Spleen (tissue), 11 donors: ENCODE measurements at regions not wholly inside any gene's neighbourhood (a gene's known extent, or its start where the extent isn't known, plus 50 kb on each side); places are given as distances from the start of the nearest gene placed in this dataset.

ENCODE experiments used
- DNase-seq: peaks from one replicate; pipeline ENCODE4 v3.0.0-alpha.2; 2020
- H3K27ac ChIP-seq, 8 donors: fragments of 200-600 bp; sonication (generic) in 7 of 8; 1 replicate in 4 of 8; 2 replicates in 4 of 8; pipeline versions ENCODE4 v1.5.0 to v1.8.0; 2016 to 2021; ENCODE audit warnings: inconsistent platforms in 4 of 8, mild to moderate bottlenecking in 4 of 8, moderate library complexity in 1 of 8
- H3K27me3 ChIP-seq, 7 donors: fragments of 200-600 bp; sonication (generic) in 6 of 7; replicated peaks in 1 of 7; 1 replicate in 4 of 7; 2 replicates in 3 of 7; pipeline versions ENCODE4 v1.5.0 to v1.8.0; 2016 to 2021; ENCODE audit warnings: inconsistent platforms in 3 of 7, mild to moderate bottlenecking in 1 of 7
- H3K36me3 ChIP-seq, 6 donors: fragments of 200-600 bp; sonication (generic) in 5 of 6; 1 replicate in 4 of 6; 2 replicates in 2 of 6; pipeline versions ENCODE4 v1.5.0 to v1.8.0; 2016 to 2021; ENCODE audit warnings: inconsistent platforms in 2 of 6
- H3K4me1 ChIP-seq, 6 donors: fragments of 200-600 bp; sonication (generic) in 5 of 6; 1 replicate in 3 of 6; 2 replicates in 3 of 6; pipeline versions ENCODE4 v1.5.0 to v1.8.0; 2016 to 2021; ENCODE audit warnings: inconsistent platforms in 3 of 6
- H3K4me3 ChIP-seq, 8 donors: fragments of 200-600 bp; sonication (generic) in 7 of 8; 1 replicate in 4 of 8; 2 replicates in 4 of 8; pipeline versions ENCODE4 v1.5.0 to v1.8.0; 2016 to 2021; ENCODE audit warnings: inconsistent platforms in 4 of 8, mild to moderate bottlenecking in 4 of 8, moderate library complexity in 2 of 8
- H3K9me3 ChIP-seq, 8 donors: fragments of 200-600 bp; sonication (generic) in 7 of 8; 1 replicate in 4 of 8; 2 replicates in 4 of 8; pipeline versions ENCODE4 v1.5.0 to v1.8.0; 2016 to 2021; ENCODE audit warnings: inconsistent platforms in 4 of 8
- CTCF ChIP-seq, 11 experiments: fragments of 200-600 bp in 7 of 11; fragments of 450-650 bp in 4 of 11; sonication (generic) in 4 of 11; IDR thresholded peaks in 8 of 11; conservative IDR thresholded peaks in 3 of 11; 1 replicate in 7 of 11; 2 replicates in 4 of 11; pipeline versions ENCODE4 v1.4.0 to v1.8.0; 2016 to 2021; ENCODE audit warnings: antibody characterized with exemption in 11 of 11, inconsistent platforms in 4 of 11, mild to moderate bottlenecking in 1 of 11
- POLR2A ChIP-seq, 3 donors: fragments of 450-650 bp; IDR thresholded peaks; one replicate each; pipeline ENCODE4 v1.5.1; 2017; ENCODE audit warnings: antibody characterized with exemption in 3 of 3, mild to moderate bottlenecking in 1 of 3
- POLR2AphosphoS5 ChIP-seq, 3 donors: sonication (generic); formaldehyde crosslinking; IDR thresholded peaks; one replicate each; pipeline ENCODE4 v1.5.1; 2017; ENCODE audit warnings: antibody characterized with exemption in 3 of 3
- whole genome bisulfite sequencing, 5 donors: extraction: QIAGEN DNeasy Blood & Tissue Kit in 3 of 5; methylation state at CpG; one replicate each; pipeline versions ENCODE4 v1.1.5 to v1.1.7; 2013 to 2018; 5-methylcytosine and 5-hydroxymethylcytosine counted together
- intact Hi-C: fragments of 100-400 bp; cut with DNase I; formaldehyde crosslinking; loops from one replicate; pipeline ENCODE4 v1.15.0; 2023; ENCODE audit warnings: low total_unique reads
- donor health status: healthy with polysubstance abuse.
- donor health status: DM: no; HTN: no; CAD: no; lungs with moderate emphysema.
- donor health status: DM: no; HTN: no; CAD: no.
- donor health status: Bipolar disorder and iron deficiency.
- donor health status: healthy.
- donor health status: DM: no; HTN: no; CAD: no.
- donor health status: DM: yes; HTN: yes; CAD: no.

GRCh38 chr5:44875661-44876605, 67.2 kb downstream of the MRPS30 start:
- Histone ChIP-seq H3K27ac (no peak overlapping the region), H3K4me3 (no peak overlapping the region), H3K9me3 (no peaks in the 10 kb centered on the region), H3K36me3 (no peaks in the 10 kb centered on the region), H3K27me3 (no peaks in the 10 kb centered on the region), H3K4me1 (no peaks in the 10 kb centered on the region)
- 61 to 70% (median 68%) methylated on average over 7 of the region's 7 CpGs for WGBS, 5 donors
- TF ChIP-seq POLR2A (IDR thresholded peaks at IDR 0.05) (no peak), CTCF (IDR thresholded peaks at IDR 0.05 in 8 of 11, conservative IDR thresholded peaks at IDR 0.05 in 3 of 11) (no peak), POLR2AphosphoS5 (IDR thresholded peaks at IDR 0.05) (no peak)
- intact Hi-C loops = no loop called here
- no peak for DNase-seq

GRCh38 chr5:44881266-44881665, 72.5 kb downstream of the MRPS30 start:
- no peaks in the 10 kb centered on the region for H3K36me3 ChIP-seq
- WGBS, 5 donors = 69 to 77% (median 75%) methylated on average over 5 of the region's 5 CpGs
- H3K9me3 ChIP-seq = peaks cover 0 to 13% (median 5%) of the 10 kb centered on the region in 8 donors
- no peaks in the 10 kb centered on the region for H3K27me3 ChIP-seq
- intact Hi-C loops = no loop called here
- H3K4me1 ChIP-seq = no peaks in the 10 kb centered on the region
- TF ChIP-seq POLR2AphosphoS5 (IDR thresholded peaks at IDR 0.05) (no peak), POLR2A (IDR thresholded peaks at IDR 0.05) (no peak), CTCF (IDR thresholded peaks at IDR 0.05 in 8 of 11, conservative IDR thresholded peaks at IDR 0.05 in 3 of 11) (no peak)
- H3K27ac ChIP-seq = no peak overlapping the region
- H3K4me3 ChIP-seq = no peak overlapping the region
- DNase-seq = no peak

GRCh38 chr5:44884036-44884435, 75.3 kb downstream of the MRPS30 start:
- Histone ChIP-seq H3K4me1 (no peaks in the 10 kb centered on the region), H3K27ac (no peak overlapping the region), H3K27me3 (no peaks in the 10 kb centered on the region), H3K4me3 (no peak overlapping the region), H3K9me3 (peaks cover 0 to 13% (median 5%) of the 10 kb centered on the region in 8 donors), H3K36me3 (no peaks in the 10 kb centered on the region)
- TF ChIP-seq POLR2A (IDR thresholded peaks at IDR 0.05) (no peak), POLR2AphosphoS5 (IDR thresholded peaks at IDR 0.05) (no peak), CTCF (IDR thresholded peaks at IDR 0.05 in 8 of 11, conservative IDR thresholded peaks at IDR 0.05 in 3 of 11) (no peak)
- 83 to 96% (median 95%) methylated on average over 1 to 26 of the region's 26 CpGs for WGBS, 5 donors
- intact Hi-C loops = no loop called here
- DNase-seq = no peak

GRCh38 chr5:44885903-44886302, 77.2 kb downstream of the MRPS30 start:
- intact Hi-C loops = no loop called here
- no peaks in the 10 kb centered on the region for H3K27me3 ChIP-seq
- no peaks in the 10 kb centered on the region for H3K4me1 ChIP-seq
- TF ChIP-seq POLR2A (IDR thresholded peaks at IDR 0.05) (no peak), CTCF (IDR thresholded peaks at IDR 0.05 in 8 of 11, conservative IDR thresholded peaks at IDR 0.05 in 3 of 11) (no peak), POLR2AphosphoS5 (IDR thresholded peaks at IDR 0.05) (no peak)
- H3K27ac ChIP-seq = no peak overlapping the region
- DNase-seq = no peak
- no peaks in the 10 kb centered on the region for H3K36me3 ChIP-seq
- 20 to 53% (median 24%) methylated on average over 1 of the region's 1 CpG for WGBS, 5 donors
- no peak overlapping the region for H3K4me3 ChIP-seq
- H3K9me3 ChIP-seq = peaks cover 0 to 13% (median 5%) of the 10 kb centered on the region in 8 donors
